HepG2 (cell line): ENCODE measurements at regions not wholly inside any gene's neighbourhood (a gene's known extent, or its start where the extent isn't known, plus 50 kb on each side); places are given as distances from the start of the nearest gene placed in this dataset.

Experiments used
- ATAC-seq: fragments of 200-7000 bp; cut with Tn5 transposase; 3 replicates; pipeline ENCODE4 v1.9.1; 2020; ENCODE audit warnings: mild to moderate bottlenecking, moderate library complexity
- BruUV-seq: library from RNA; stranded (reverse); fragments of 400-500 nt; replicated peaks from 2 replicates; lab custom pipeline; 2021; lab: Mats Ljungman, UMichigan
- CTCF ChIA-PET: fragments of 300-600 bp; formaldehyde crosslinking; extraction: SDS; loops from one replicate; lab custom pipeline; 2021; ENCODE audit warnings: low total read pairs, inconsistent platforms, low intra/inter-chr PET ratio; lab: Yijun Ruan, JAX
- POLR2A ChIA-PET: fragments of 350-600 bp; sonication (Branson Sonifier 250); formaldehyde crosslinking; loops from one replicate; lab custom pipeline; 2020; ENCODE audit warnings: antibody characterized with exemption, inconsistent platforms; lab: Yijun Ruan, JAX
- DNase-seq: peaks from one replicate; pipeline ENCODE4 v3.0.0-alpha.2; 2015; ENCODE audit warnings: low spot score
- FAIRE-seq: peaks from 3 replicates; lab custom pipeline; 2011; peaks lifted over from hg19 to GRCh38; lab: Jason Lieb, UNC
- H2AFZ ChIP-seq: one replicate; pipeline ENCODE4 v1.6.1; 2011; ENCODE audit warnings: low read length, inconsistent platforms
- H3K27ac ChIP-seq: fragments of 300-600 bp; 3 replicates; pipeline ENCODE4 v1.8.0; 2011; ENCODE audit warnings: mixed run types, mild to moderate bottlenecking, mixed read lengths, low read length, inconsistent platforms; ENCODE audit not compliant: insufficient read depth; ENCODE audit errors: extremely low read length
- H3K27me3 ChIP-seq, 2 experiments: fragments of 200-600 bp in 1 of 2; 2 replicates in 1 of 2; 3 replicates in 1 of 2; pipeline versions ENCODE4 v1.6.0 to v1.8.0; 2011; ENCODE audit warnings: low read length in 2 of 2, mild to moderate bottlenecking in 2 of 2, moderate library complexity in 2 of 2, inconsistent platforms in 1 of 2; ENCODE audit not compliant: insufficient read depth in 2 of 2, control insufficient read depth in 1 of 2
- H3K36me3 ChIP-seq, 2 experiments: fragments of 200-600 bp in 1 of 2; replicated peaks in 1 of 2; 2 replicates in 1 of 2; 3 replicates in 1 of 2; pipeline versions ENCODE4 v1.5.1 to v1.8.0; 2011; ENCODE audit warnings: low read length in 2 of 2, inconsistent platforms in 1 of 2; ENCODE audit not compliant: insufficient read depth in 2 of 2, control insufficient read depth in 1 of 2
- H3K4me1 ChIP-seq: 2 replicates; pipeline ENCODE4 v1.5.1; 2012; ENCODE audit warnings: low read length, inconsistent platforms; ENCODE audit not compliant: insufficient read depth
- H3K4me2 ChIP-seq: 2 replicates; pipeline ENCODE4 v1.6.0; 2011; ENCODE audit warnings: low read depth, low read length, inconsistent platforms
- H3K4me3 ChIP-seq, 3 experiments: fragments of 200-600 bp in 1 of 3; sonication (generic), shearing (Covaris generic) in 1 of 3; replicated peaks in 1 of 3; 2 replicates each; pipeline ENCODE4 v1.5.1; 2011 to 2016; ENCODE audit warnings: low read length in 3 of 3, inconsistent platforms in 2 of 3, low read depth in 2 of 3, mild to moderate bottlenecking in 2 of 3, control low read depth in 1 of 3, mixed read lengths in 1 of 3; ENCODE audit not compliant: insufficient read depth in 1 of 3
- H3K79me2 ChIP-seq: one replicate; pipeline ENCODE4 v1.6.1; 2011; ENCODE audit warnings: low read length, inconsistent platforms; ENCODE audit not compliant: insufficient read depth
- H3K9ac ChIP-seq: 2 replicates; pipeline ENCODE4 v1.6.0; 2011; ENCODE audit warnings: mild to moderate bottlenecking, low read depth, low read length, inconsistent platforms; ENCODE audit not compliant: insufficient read depth
- H3K9me3 ChIP-seq: 2 replicates; pipeline ENCODE4 v1.5.1; 2012; ENCODE audit warnings: mild to moderate bottlenecking, low read length
- H4K20me1 ChIP-seq: 2 replicates; pipeline ENCODE4 v1.6.0; 2011; ENCODE audit warnings: inconsistent platforms, mild to moderate bottlenecking, low read length, moderate library complexity; ENCODE audit not compliant: insufficient read depth
- ASH2L ChIP-seq: fragments of 300-600, 200-600 bp; sonication (generic); IDR thresholded peaks from 2 replicates; pipeline ENCODE4 v1.7.0; 2017; ENCODE audit warnings: low read depth, mild to moderate bottlenecking, moderate library complexity, mixed read lengths, low read length; ENCODE audit not compliant: insufficient read length
- ATF7 ChIP-seq, 2 experiments: fragments of 450-650 bp in 1 of 2; sonication (generic) in 1 of 2; formaldehyde crosslinking in 1 of 2; IDR thresholded peaks; 2 replicates each; pipeline versions ENCODE4 v1.4.0 to v1.6.1; 2016 to 2020; ENCODE audit warnings: antibody characterized with exemption in 1 of 2, mild to moderate bottlenecking in 1 of 2, missing genetic modification reagents in 1 of 2
- KLF6 ChIP-seq: IDR thresholded peaks from 2 replicates; pipeline ENCODE4 v1.8.0; 2016; ENCODE audit warnings: missing biosample characterization, missing genetic modification reagents
- MIER2 ChIP-seq: IDR thresholded peaks from 2 replicates; pipeline ENCODE4 v1.6.1; 2016; ENCODE audit warnings: missing biosample characterization, missing genetic modification reagents
- SMARCE1 ChIP-seq: fragments of 450-650 bp; IDR thresholded peaks from 2 replicates; pipeline ENCODE4 v1.6.1; 2017; ENCODE audit warnings: borderline replicate concordance
- ZC3H4 ChIP-seq: sonication (generic); formaldehyde crosslinking; IDR thresholded peaks from 2 replicates; pipeline ENCODE4 v1.4.0; 2020; ENCODE audit warnings: missing genetic modification reagents, borderline replicate concordance
- ZNF282 ChIP-seq: fragments of 450-650 bp; IDR thresholded peaks from 2 replicates; pipeline ENCODE4 v1.6.1; 2018; ENCODE audit not compliant: partially characterized antibody
- WGBS: methylation state at CpG from one replicate; pipeline ENCODE4 v1.1.6; 2017; ENCODE audit warnings: low lambda C conversion rate; 5-methylcytosine and 5-hydroxymethylcytosine counted together
- in situ Hi-C: cut with HindIII; loops from 2 replicates; pipeline ENCODE4 v1.10.0; 2017; ENCODE audit warnings: low pct_unique_long_range_greater_than_20kb; ENCODE audit not compliant: extremely low pct_ligation_motif_present
- intact Hi-C: fragments of 100-400 bp; cut with micrococcal nuclease; formaldehyde crosslinking; loops from one replicate; pipeline ENCODE4 v1.10.0; 2022; ENCODE audit not compliant: unreplicated experiment
- TF ChIP-seq, protein P1 (sequence below): sonication (generic); formaldehyde crosslinking; IDR thresholded peaks from 2 replicates; pipeline ENCODE4 v1.4.0; 2020; ENCODE audit warnings: missing genetic modification reagents, borderline replicate concordance
- TF ChIP-seq, protein P2 (sequence below): sonication (generic); formaldehyde crosslinking; IDR thresholded peaks from 2 replicates; pipeline ENCODE4 v1.8.0; 2022; ENCODE audit warnings: mild to moderate bottlenecking, missing genetic modification reagents, borderline replicate concordance
- TF ChIP-seq, protein P3 (sequence below): sonication (generic); formaldehyde crosslinking; IDR thresholded peaks from 2 replicates; pipeline ENCODE4 v1.4.0; 2020; ENCODE audit warnings: missing genetic modification reagents, mild to moderate bottlenecking, borderline replicate concordance

DNA sequence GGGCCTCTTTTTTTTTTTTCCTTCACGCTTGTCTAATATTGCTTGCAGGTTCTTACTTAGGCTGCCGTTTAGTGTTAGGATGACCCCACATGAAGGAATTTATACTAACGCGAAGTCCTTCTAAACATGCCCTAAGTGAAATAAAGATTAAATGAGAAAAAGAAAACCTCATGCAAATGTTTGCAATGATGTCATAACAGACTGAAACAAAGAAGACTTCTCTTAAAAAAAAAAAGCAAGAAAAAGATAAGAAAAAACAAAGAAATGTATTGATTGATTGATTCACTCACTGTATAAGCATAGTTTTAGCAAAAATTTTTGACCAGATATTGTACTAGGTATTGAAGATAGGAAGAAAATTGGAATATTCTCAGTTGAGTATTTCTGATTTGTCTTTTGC is 418.2 kb downstream of the IRS2 start:
- in situ Hi-C loops: no loop called here
- Histone ChIP-seq H2AFZ (no peak overlapping the region), H3K4me2 (no peak overlapping the region), H3K27ac (no peak overlapping the region), H4K20me1 (no peaks in the 10 kb centered on the region), H3K27me3 (no peaks in the 10 kb centered on the region), H3K36me3 (no peaks in the 10 kb centered on the region), H3K4me3 (no peak overlapping the region), H3K79me2 (no peaks in the 10 kb centered on the region), H3K9me3 (peaks cover 34% of the 10 kb centered on the region; the same call in 1 of the 2 replicates)
- ChIA-PET POLR2A (no interaction called here), CTCF (no interaction called here)
- ATAC-seq (no peak), FAIRE-seq (no peak), DNase-seq (no peak)
- no TSS peak for BruUV-seq
- 70% methylated on average over 4 of the region's 4 CpGs for WGBS
- intact Hi-C loops: no loop called here
- no peak for TF ChIP-seq MIER2 (CRISPR knock-in tag)
- peak; percentile 74 for TF ChIP-seq ATF7 (IDR thresholded peaks at IDR 0.05)
- TF ChIP-seq ATF7 (CRISPR knock-in tag; IDR thresholded peaks at IDR 0.05): no peak
- TF ChIP-seq, protein P1, sequence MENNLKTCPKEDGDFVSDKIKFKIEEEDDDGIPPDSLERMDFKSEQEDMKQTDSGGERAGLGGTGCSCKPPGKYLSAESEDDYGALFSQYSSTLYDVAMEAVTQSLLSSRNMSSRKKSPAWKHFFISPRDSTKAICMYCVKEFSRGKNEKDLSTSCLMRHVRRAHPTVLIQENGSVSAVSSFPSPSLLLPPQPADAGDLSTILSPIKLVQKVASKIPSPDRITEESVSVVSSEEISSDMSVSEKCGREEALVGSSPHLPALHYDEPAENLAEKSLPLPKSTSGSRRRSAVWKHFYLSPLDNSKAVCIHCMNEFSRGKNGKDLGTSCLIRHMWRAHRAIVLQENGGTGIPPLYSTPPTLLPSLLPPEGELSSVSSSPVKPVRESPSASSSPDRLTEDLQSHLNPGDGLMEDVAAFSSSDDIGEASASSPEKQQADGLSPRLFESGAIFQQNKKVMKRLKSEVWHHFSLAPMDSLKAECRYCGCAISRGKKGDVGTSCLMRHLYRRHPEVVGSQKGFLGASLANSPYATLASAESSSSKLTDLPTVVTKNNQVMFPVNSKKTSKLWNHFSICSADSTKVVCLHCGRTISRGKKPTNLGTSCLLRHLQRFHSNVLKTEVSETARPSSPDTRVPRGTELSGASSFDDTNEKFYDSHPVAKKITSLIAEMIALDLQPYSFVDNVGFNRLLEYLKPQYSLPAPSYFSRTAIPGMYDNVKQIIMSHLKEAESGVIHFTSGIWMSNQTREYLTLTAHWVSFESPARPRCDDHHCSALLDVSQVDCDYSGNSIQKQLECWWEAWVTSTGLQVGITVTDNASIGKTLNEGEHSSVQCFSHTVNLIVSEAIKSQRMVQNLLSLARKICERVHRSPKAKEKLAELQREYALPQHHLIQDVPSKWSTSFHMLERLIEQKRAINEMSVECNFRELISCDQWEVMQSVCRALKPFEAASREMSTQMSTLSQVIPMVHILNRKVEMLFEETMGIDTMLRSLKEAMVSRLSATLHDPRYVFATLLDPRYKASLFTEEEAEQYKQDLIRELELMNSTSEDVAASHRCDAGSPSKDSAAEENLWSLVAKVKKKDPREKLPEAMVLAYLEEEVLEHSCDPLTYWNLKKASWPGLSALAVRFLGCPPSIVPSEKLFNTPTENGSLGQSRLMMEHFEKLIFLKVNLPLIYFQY (CRISPR knock-in tag): no peak
- TF ChIP-seq ZNF282: no peak
- TF ChIP-seq, all 625 proteins: peak for 1
- no peaks in the 10 kb centered on the region for H3K4me1 ChIP-seq
- H3K9ac ChIP-seq: no peak overlapping the region

DNA sequence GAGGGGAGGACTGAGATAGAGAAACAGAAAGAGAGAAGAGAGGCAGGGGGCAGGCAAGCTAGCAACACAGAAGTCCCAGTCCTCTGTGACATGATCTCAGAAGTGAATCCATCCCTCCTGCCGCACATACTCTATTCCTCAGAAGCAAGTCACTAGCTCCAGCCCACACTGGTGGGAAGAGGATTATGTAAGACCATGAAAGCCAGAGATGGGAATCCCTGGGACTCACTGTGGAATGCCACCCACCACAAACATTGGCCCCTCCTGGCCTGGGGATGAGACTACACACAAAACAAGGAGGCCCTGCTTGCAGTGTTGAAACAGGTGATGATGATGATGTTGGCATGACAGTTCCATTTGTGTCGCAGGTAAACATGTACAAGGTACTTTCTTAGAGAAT is 419.9 kb downstream of the IRS2 start:
- CTCF ChIA-PET: no interaction called here
- Histone ChIP-seq H3K4me3 (no peak overlapping the region), H3K9me3 (peaks cover 34% of the 10 kb centered on the region; the same call in 1 of the 2 replicates), H3K27ac (no peak overlapping the region), H3K36me3 (no peaks in the 10 kb centered on the region), H3K9ac (no peak overlapping the region), H3K4me2 (no peak overlapping the region), H3K4me1 (no peaks in the 10 kb centered on the region), H2AFZ (no peak overlapping the region), H4K20me1 (no peaks in the 10 kb centered on the region), H3K79me2 (no peaks in the 10 kb centered on the region), H3K27me3 (no peaks in the 10 kb centered on the region)
- intact Hi-C loops: no loop called here
- in situ Hi-C loops: no loop called here
- POLR2A ChIA-PET: no interaction called here
- FAIRE-seq (no peak), DNase-seq (no peak), ATAC-seq (no peak)
- WGBS: 29% methylated on average over 1 of the region's 2 CpGs
- no TSS peak for BruUV-seq
- TF ChIP-seq ASH2L (no peak), KLF6 (CRISPR knock-in tag) (no peak), SMARCE1 (no peak), ZC3H4 (CRISPR knock-in tag) (no peak)
- TF ChIP-seq, protein P2, sequence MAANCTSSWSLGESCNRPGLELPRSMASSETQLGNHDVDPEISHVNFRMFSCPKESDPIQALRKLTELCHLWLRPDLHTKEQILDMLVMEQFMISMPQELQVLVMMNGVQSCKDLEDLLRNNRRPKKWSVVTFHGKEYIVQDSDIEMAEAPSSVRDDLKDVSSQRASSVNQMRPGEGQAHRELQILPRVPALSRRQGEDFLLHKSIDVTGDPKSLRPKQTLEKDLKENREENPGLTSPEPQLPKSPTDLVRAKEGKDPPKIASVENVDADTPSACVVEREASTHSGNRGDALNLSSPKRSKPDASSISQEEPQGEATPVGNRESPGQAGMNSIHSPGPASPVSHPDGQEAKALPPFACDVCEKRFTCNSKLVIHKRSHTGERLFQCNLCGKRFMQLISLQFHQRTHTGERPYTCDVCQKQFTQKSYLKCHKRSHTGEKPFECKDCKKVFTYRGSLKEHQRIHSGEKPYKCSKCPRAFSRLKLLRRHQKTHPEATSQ (CRISPR knock-in tag): no peak
- TF ChIP-seq, protein P3, sequence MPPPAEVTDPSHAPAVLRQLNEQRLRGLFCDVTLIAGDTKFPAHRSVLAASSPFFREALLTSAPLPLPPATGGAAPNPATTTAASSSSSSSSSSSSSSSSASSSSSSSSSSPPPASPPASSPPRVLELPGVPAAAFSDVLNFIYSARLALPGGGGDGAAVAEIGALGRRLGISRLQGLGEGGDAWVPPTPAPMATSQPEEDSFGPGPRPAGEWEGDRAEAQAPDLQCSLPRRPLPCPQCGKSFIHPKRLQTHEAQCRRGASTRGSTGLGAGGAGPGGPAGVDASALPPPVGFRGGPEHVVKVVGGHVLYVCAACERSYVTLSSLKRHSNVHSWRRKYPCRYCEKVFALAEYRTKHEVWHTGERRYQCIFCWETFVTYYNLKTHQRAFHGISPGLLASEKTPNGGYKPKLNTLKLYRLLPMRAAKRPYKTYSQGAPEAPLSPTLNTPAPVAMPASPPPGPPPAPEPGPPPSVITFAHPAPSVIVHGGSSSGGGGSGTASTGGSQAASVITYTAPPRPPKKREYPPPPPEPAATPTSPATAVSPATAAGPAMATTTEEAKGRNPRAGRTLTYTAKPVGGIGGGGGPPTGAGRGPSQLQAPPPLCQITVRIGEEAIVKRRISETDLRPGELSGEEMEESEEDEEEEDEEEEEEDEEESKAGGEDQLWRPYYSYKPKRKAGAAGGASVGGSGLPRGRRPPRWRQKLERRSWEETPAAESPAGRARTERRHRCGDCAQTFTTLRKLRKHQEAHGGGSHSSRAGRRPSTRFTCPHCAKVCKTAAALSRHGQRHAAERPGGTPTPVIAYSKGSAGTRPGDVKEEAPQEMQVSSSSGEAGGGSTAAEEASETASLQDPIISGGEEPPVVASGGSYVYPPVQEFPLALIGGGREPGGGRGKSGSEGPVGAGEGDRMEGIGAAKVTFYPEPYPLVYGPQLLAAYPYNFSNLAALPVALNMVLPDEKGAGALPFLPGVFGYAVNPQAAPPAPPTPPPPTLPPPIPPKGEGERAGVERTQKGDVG (CRISPR knock-in tag): no peak
